Caco-2 (cell line): ENCODE measurements at regions not wholly inside any gene's neighbourhood (a gene's known extent, or its start where the extent isn't known, plus 50 kb on each side); places are given as distances from the start of the nearest gene placed in this dataset.

Experiments
- BruUV-seq: library from RNA; stranded (reverse); fragments of 400-500 nt; replicated peaks from 2 replicates; lab custom pipeline; 2021; lab: Mats Ljungman, UMichigan
- CTCF ChIA-PET: fragments of 300-600 bp; sonication (Branson Sonifier 250); formaldehyde crosslinking; loops from one replicate; lab custom pipeline; 2022; ENCODE audit warnings: antibody characterized with exemption; lab: Charles Lee
- POLR2A ChIA-PET: fragments of 300-600 bp; sonication (Branson Sonifier 250); formaldehyde crosslinking; loops from one replicate; lab custom pipeline; 2022; ENCODE audit warnings: antibody characterized with exemption; lab: Charles Lee
- DNase-seq, 2 experiments: peaks; one replicate each; pipeline versions ENCODE4 v3.0.0 to v3.0.0-alpha.2; 2020 to 2022
- H3K27me3 ChIP-seq: replicated peaks from 2 replicates; pipeline ENCODE4 v1.6.0; 2011; ENCODE audit warnings: low read length; ENCODE audit not compliant: control insufficient read depth, insufficient read depth
- H3K36me3 ChIP-seq: 2 replicates; pipeline ENCODE4 v1.5.1; 2011; ENCODE audit warnings: low read length; ENCODE audit not compliant: control insufficient read depth, insufficient read depth
- H3K4me1 ChIP-seq: fragments of 250-450 bp; sonication (Bioruptor Pico); 2 replicates; pipeline ENCODE4 v1.5.1; 2020; ENCODE audit warnings: mild to moderate bottlenecking
- H3K4me3 ChIP-seq: 2 replicates; pipeline ENCODE4 v1.5.1; 2011; ENCODE audit warnings: low read depth, mild to moderate bottlenecking, control low read depth, low read length
- H3K9me3 ChIP-seq: fragments of 250-450 bp; sonication (Bioruptor Pico); 2 replicates; pipeline ENCODE4 v1.5.1; 2020; ENCODE audit warnings: mild to moderate bottlenecking, moderate library complexity
- H3K27ac Mint-ChIP-seq: one replicate; pipeline ENCODE4 v1.8.0; 2022; ENCODE audit warnings: mixed read lengths; ENCODE audit not compliant: unreplicated experiment
- H3K27me3 Mint-ChIP-seq: one replicate; pipeline ENCODE4 v1.8.0; 2022; ENCODE audit warnings: mixed read lengths; ENCODE audit not compliant: insufficient read depth, unreplicated experiment
- H3K36me3 Mint-ChIP-seq: one replicate; pipeline ENCODE4 v1.8.0; 2022; ENCODE audit warnings: mild to moderate bottlenecking, mixed read lengths; ENCODE audit not compliant: insufficient read depth, unreplicated experiment
- H3K4me1 Mint-ChIP-seq: one replicate; pipeline ENCODE4 v1.8.0; 2022; ENCODE audit warnings: low read depth, mixed read lengths; ENCODE audit not compliant: unreplicated experiment
- H3K4me3 Mint-ChIP-seq: one replicate; pipeline ENCODE4 v1.8.0; 2022; ENCODE audit warnings: mild to moderate bottlenecking, moderate library complexity, mixed read lengths; ENCODE audit not compliant: unreplicated experiment
- H3K9me3 Mint-ChIP-seq: one replicate; pipeline ENCODE4 v1.8.0; 2022; ENCODE audit warnings: mixed read lengths; ENCODE audit not compliant: unreplicated experiment
- intact Hi-C: fragments of 100-400 bp; cut with micrococcal nuclease; formaldehyde crosslinking; loops from one replicate; pipeline ENCODE4 v1.10.0; 2022; ENCODE audit not compliant: unreplicated experiment
- TF ChIP-seq, protein P1 (sequence below), 2 experiments: fragments of 200-600 bp in 1 of 2; IDR thresholded peaks; 1 replicate in 1 of 2; 2 replicates in 1 of 2; pipeline versions ENCODE4 v1.5.1 to v1.8.0; 2011 to 2022; ENCODE audit warnings: antibody characterized with exemption in 1 of 2, control low read depth in 1 of 2, inconsistent platforms in 1 of 2, low read depth in 1 of 2, low read length in 1 of 2, mild to moderate bottlenecking in 1 of 2, moderate library complexity in 1 of 2; ENCODE audit not compliant: insufficient read depth in 1 of 2, severe bottlenecking in 1 of 2, unreplicated experiment in 1 of 2

DNA sequence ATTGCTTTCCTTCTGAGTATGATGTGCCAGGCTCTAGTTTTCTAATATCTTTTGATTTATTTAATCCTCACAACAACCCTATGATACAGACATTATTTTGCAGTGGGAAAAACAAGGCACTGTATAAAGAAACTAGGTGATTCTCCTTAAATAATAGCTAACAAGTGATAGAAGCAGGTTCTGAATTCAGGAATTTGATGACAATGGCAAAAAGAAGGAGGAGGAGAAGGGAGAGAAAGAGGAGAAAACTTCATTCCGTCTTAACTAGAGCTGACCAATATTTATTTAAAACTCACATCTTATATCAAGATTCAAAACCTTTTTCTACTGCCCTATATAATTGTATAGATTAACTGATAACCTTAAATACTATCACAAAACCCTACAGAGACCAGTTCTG is 1477.1 kb upstream of the PCDH7 start:
- ChIA-PET CTCF (no interaction called here), POLR2A (no interaction called here)
- no peaks in the 10 kb centered on the region for H3K36me3 ChIP-seq
- no peak for DNase-seq
- Mint-ChIP-seq H3K27ac (no peak overlapping the region), H3K4me3 (no peak overlapping the region), H3K9me3 (no peaks in the 10 kb centered on the region), H3K36me3 (no peaks in the 10 kb centered on the region), H3K27me3 (no peaks in the 10 kb centered on the region), H3K4me1 (no peaks in the 10 kb centered on the region)
- no peaks in the 10 kb centered on the region for H3K9me3 ChIP-seq
- BruUV-seq, result no TSS peak
- H3K4me1 ChIP-seq, result no peaks in the 10 kb centered on the region
- TF ChIP-seq, protein P1, sequence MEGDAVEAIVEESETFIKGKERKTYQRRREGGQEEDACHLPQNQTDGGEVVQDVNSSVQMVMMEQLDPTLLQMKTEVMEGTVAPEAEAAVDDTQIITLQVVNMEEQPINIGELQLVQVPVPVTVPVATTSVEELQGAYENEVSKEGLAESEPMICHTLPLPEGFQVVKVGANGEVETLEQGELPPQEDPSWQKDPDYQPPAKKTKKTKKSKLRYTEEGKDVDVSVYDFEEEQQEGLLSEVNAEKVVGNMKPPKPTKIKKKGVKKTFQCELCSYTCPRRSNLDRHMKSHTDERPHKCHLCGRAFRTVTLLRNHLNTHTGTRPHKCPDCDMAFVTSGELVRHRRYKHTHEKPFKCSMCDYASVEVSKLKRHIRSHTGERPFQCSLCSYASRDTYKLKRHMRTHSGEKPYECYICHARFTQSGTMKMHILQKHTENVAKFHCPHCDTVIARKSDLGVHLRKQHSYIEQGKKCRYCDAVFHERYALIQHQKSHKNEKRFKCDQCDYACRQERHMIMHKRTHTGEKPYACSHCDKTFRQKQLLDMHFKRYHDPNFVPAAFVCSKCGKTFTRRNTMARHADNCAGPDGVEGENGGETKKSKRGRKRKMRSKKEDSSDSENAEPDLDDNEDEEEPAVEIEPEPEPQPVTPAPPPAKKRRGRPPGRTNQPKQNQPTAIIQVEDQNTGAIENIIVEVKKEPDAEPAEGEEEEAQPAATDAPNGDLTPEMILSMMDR (IDR thresholded peaks at IDR 0.05; ENCODE audit: insufficient read depth in 1 of 2, low read depth in 1 of 2, low read length in 1 of 2, severe bottlenecking in 1 of 2, unreplicated experiment in 1 of 2), result no peak
- intact Hi-C loops, result no loop called here
- H3K27me3 ChIP-seq, result no peaks in the 10 kb centered on the region
- no peak overlapping the region for H3K4me3 ChIP-seq

DNA sequence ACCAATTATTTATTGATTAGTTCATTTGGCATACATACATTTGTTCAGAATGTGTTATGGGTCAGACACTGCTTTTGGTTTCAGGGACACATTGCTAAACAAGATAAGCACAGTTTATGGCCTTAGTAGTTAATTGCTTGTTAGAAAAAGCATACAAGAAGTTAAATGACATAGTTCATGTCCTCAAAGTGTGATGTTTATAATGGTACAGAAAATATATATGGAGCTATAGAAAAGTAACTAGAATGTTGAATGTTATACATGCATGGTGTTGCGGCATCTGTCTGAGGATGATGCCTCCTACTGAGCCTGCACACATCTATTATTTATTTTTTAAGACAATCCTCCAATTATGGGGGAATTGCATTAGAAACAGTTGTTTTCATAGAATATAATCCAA is 1476.3 kb upstream of the PCDH7 start:
- Mint-ChIP-seq H3K4me3 (no peak overlapping the region), H3K27ac (no peak overlapping the region), H3K4me1 (no peaks in the 10 kb centered on the region), H3K27me3 (no peaks in the 10 kb centered on the region), H3K36me3 (no peaks in the 10 kb centered on the region), H3K9me3 (no peaks in the 10 kb centered on the region)
- POLR2A ChIA-PET, result no interaction called here
- DNase-seq, result no peak
- H3K36me3 ChIP-seq, result no peaks in the 10 kb centered on the region
- no peak overlapping the region for H3K4me3 ChIP-seq
- no TSS peak for BruUV-seq
- no peaks in the 10 kb centered on the region for H3K9me3 ChIP-seq
- CTCF ChIA-PET, result no interaction called here
- no peaks in the 10 kb centered on the region for H3K4me1 ChIP-seq
- TF ChIP-seq, protein P1 (IDR thresholded peaks at IDR 0.05; ENCODE audit: insufficient read depth in 1 of 2, low read depth in 1 of 2, low read length in 1 of 2, severe bottlenecking in 1 of 2, unreplicated experiment in 1 of 2), result no peak
- intact Hi-C loops, result no loop called here
- H3K27me3 ChIP-seq, result no peaks in the 10 kb centered on the region

DNA sequence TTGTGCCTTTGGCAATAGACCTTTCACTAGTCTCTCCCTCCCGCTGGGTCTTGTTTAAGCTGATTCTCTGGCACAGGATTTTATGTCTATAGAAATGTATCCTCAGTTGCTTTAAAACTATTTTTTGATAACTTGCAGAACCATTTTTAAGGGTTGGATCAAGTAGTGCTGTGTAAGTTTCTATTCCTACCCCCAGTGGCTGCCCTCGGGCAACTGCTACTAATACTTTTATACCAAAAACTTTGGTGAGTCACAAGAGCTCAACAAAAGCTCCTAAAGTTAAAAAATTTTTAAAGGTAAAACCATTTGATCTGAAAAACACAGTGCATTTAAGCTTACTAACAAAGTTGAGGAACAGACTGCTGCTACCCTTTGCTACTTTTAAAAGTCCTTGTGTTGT is 1460.6 kb upstream of the PCDH7 start:
- no peak overlapping the region for H3K27ac Mint-ChIP-seq
- Histone ChIP-seq H3K4me3 (no peak overlapping the region), H3K9me3 (no peaks in the 10 kb centered on the region), H3K4me1 (no peaks in the 10 kb centered on the region), H3K27me3 (no peaks in the 10 kb centered on the region), H3K36me3 (no peaks in the 10 kb centered on the region)
- TF ChIP-seq, protein P1 (IDR thresholded peaks at IDR 0.05; ENCODE audit: insufficient read depth in 1 of 2, low read depth in 1 of 2, low read length in 1 of 2, severe bottlenecking in 1 of 2, unreplicated experiment in 1 of 2), result no peak
- H3K4me3 Mint-ChIP-seq, result no peak overlapping the region
- no peaks in the 10 kb centered on the region for H3K4me1 Mint-ChIP-seq
- ChIA-PET POLR2A (no interaction called here), CTCF (no interaction called here)
- no TSS peak for BruUV-seq
- intact Hi-C loops, result no loop called here
- no peaks in the 10 kb centered on the region for H3K36me3 Mint-ChIP-seq
- no peak for DNase-seq
- H3K9me3 Mint-ChIP-seq, result peaks cover 9% of the 10 kb centered on the region
- no peaks in the 10 kb centered on the region for H3K27me3 Mint-ChIP-seq
